KMS-11 (cell line): ENCODE measurements at regions not wholly inside any gene's neighbourhood (a gene's known extent, or its start where the extent isn't known, plus 50 kb on each side); places are given as distances from the start of the nearest gene placed in this dataset.

ENCODE experiments used
- H2AFZ ChIP-seq: fragments of 200-600 bp; sonication (generic); 2 replicates; pipeline ENCODE4 v1.6.1; 2016; ENCODE audit warnings: antibody characterized with exemption, mixed run types, low read depth
- H3K27ac ChIP-seq: fragments of 200-600 bp; sonication (generic); 2 replicates; pipeline ENCODE4 v1.6.1; 2016; ENCODE audit warnings: mild to moderate bottlenecking, mixed run types
- H3K27me3 ChIP-seq: fragments of 200-600 bp; sonication (generic); 2 replicates; pipeline ENCODE4 v1.6.1; 2017; ENCODE audit warnings: mild to moderate bottlenecking, low read depth, mixed run types, moderate library complexity; ENCODE audit not compliant: insufficient read depth
- H3K36me3 ChIP-seq: fragments of 200-600 bp; sonication (generic); 2 replicates; pipeline ENCODE4 v1.6.1; 2017; ENCODE audit warnings: mild to moderate bottlenecking, mixed run types; ENCODE audit not compliant: insufficient read depth
- H3K4me1 ChIP-seq: fragments of 200-600 bp; sonication (generic); 2 replicates; pipeline ENCODE4 v1.6.1; 2016; ENCODE audit warnings: mild to moderate bottlenecking, low read depth, mixed run types; ENCODE audit not compliant: poor library complexity, severe bottlenecking
- H3K4me2 ChIP-seq: fragments of 200-600 bp; sonication (generic); 2 replicates; pipeline ENCODE4 v1.7.0; 2016; ENCODE audit warnings: mild to moderate bottlenecking, mixed run types
- H3K4me3 ChIP-seq: fragments of 200-600 bp; sonication (generic); IDR thresholded peaks from 2 replicates; pipeline ENCODE4 v1.6.1; 2017; ENCODE audit warnings: low read depth, low read length, mixed read lengths; ENCODE audit not compliant: insufficient read depth
- H3K79me2 ChIP-seq: fragments of 200-600 bp; sonication (generic); 2 replicates; pipeline ENCODE4 v1.6.1; 2016; ENCODE audit warnings: low read depth, mixed run types; ENCODE audit not compliant: insufficient read depth
- H3K9ac ChIP-seq: fragments of 200-600 bp; sonication (generic); 2 replicates; pipeline ENCODE4 v1.6.1; 2016; ENCODE audit warnings: mild to moderate bottlenecking, mixed run types
- H4K20me1 ChIP-seq: fragments of 200-600 bp; sonication (generic); 2 replicates; pipeline ENCODE4 v1.6.1; 2016; ENCODE audit warnings: mild to moderate bottlenecking, mixed run types; ENCODE audit not compliant: insufficient read depth
- CTCF ChIP-seq: fragments of 200-600 bp; sonication (generic); conservative IDR thresholded peaks from 2 replicates; pipeline ENCODE4 v1.6.1; 2017; ENCODE audit warnings: low read depth, mild to moderate bottlenecking, antibody characterized with exemption, low read length, moderate library complexity, mixed read lengths

- Histone ChIP-seq H3K27me3 (no peaks in the 10 kb centered on the region), H3K4me3 (no peak overlapping the region), H3K36me3 (no peaks in the 10 kb centered on the region), H3K27ac (no peak overlapping the region), H3K4me1 (no peaks in the 10 kb centered on the region), H2AFZ (no peak overlapping the region), H3K79me2 (no peaks in the 10 kb centered on the region), H3K4me2 (no peak overlapping the region), H4K20me1 (no peaks in the 10 kb centered on the region), H3K9ac (no peak overlapping the region)
- no peak for TF ChIP-seq CTCF
Measured at GRCh38 chr12:29930503-29930902, 146.8 kb upstream of the TMTC1 start.

GRCh38 chr12:29929295-29929694, 145.6 kb upstream of the TMTC1 start:
- Histone ChIP-seq H3K9ac (no peak overlapping the region), H3K79me2 (no peaks in the 10 kb centered on the region), H3K36me3 (no peaks in the 10 kb centered on the region), H3K27ac (no peak overlapping the region), H3K4me2 (no peak overlapping the region), H3K4me1 (no peaks in the 10 kb centered on the region), H2AFZ (no peak overlapping the region), H3K27me3 (no peaks in the 10 kb centered on the region), H3K4me3 (no peak overlapping the region), H4K20me1 (no peaks in the 10 kb centered on the region)
- TF ChIP-seq CTCF, result no peak

- Histone ChIP-seq H3K4me2 (no peak overlapping the region), H4K20me1 (no peaks in the 10 kb centered on the region), H3K4me3 (no peak overlapping the region), H3K27me3 (no peaks in the 10 kb centered on the region), H3K4me1 (no peaks in the 10 kb centered on the region), H3K9ac (no peak overlapping the region), H3K27ac (no peak overlapping the region), H2AFZ (no peak overlapping the region), H3K36me3 (no peaks in the 10 kb centered on the region), H3K79me2 (no peaks in the 10 kb centered on the region)
- TF ChIP-seq CTCF, result no peak
Measured at GRCh38 chr12:29921307-29921706, 137.6 kb upstream of the TMTC1 start.

GRCh38 chr12:29908157-29908556, 124.4 kb upstream of the TMTC1 start:
- H3K4me1 ChIP-seq, result no peaks in the 10 kb centered on the region
- no peak overlapping the region for H3K27ac ChIP-seq
- no peaks in the 10 kb centered on the region for H3K36me3 ChIP-seq
- no peak overlapping the region for H3K4me3 ChIP-seq
- no peaks in the 10 kb centered on the region for H3K79me2 ChIP-seq
- H3K4me2 ChIP-seq, result no peak overlapping the region
- no peaks in the 10 kb centered on the region for H3K27me3 ChIP-seq
- no peak for TF ChIP-seq CTCF
- no peaks in the 10 kb centered on the region for H4K20me1 ChIP-seq
- H2AFZ ChIP-seq, result no peak overlapping the region
- no peak overlapping the region for H3K9ac ChIP-seq

- Histone ChIP-seq H3K36me3 (no peaks in the 10 kb centered on the region), H3K4me3 (no peak overlapping the region), H3K9ac (no peak overlapping the region), H4K20me1 (no peaks in the 10 kb centered on the region), H3K79me2 (no peaks in the 10 kb centered on the region), H3K4me1 (no peaks in the 10 kb centered on the region), H2AFZ (no peak overlapping the region), H3K4me2 (no peak overlapping the region), H3K27ac (no peak overlapping the region), H3K27me3 (no peaks in the 10 kb centered on the region)
- TF ChIP-seq CTCF, result no peak
Measured at GRCh38 chr12:29907461-29907860, 123.7 kb upstream of the TMTC1 start.
